ENCODE measurements at regions not wholly inside any gene's neighbourhood (a gene's known extent, or its start where the extent isn't known, plus 50 kb on each side); places are given as distances from the start of the nearest gene placed in this dataset.
"Not testable (repeated sequence)": the region's sequence is repeated elsewhere in the genome, so short reads cannot be mapped to it uniquely, and the experiment has no call there.

- intact Hi-C loops (cut with DNase I): no loop called here
- ATAC-seq: no peak
- DNase-seq (ENCODE audit: low spot score): no peak
Observed at GRCh38 chr1:196160066-196160795, 448.0 kb downstream of the KCNT2 start.

DNA sequence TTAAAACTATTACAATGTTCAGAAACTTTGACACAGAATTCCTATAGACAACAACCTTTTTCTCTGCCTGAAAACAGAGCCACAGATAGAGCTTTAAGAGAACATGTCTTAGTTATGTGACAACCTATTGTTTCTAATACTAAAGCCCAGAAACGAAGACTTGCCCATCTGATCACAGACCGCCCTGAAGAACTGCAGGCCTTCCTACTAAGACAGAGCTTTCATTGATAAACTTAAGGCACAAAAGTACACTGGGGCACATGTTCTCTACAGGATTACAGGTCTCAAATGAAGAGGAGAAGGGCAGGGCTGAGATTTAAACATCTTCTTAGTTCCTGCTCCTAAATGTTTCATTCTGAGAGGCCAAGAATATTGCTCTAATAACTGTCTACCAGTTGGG, 452.7 kb downstream of the KCNT2 start:
- intact Hi-C loops (cut with DNase I): no loop called here
- DNase-seq (ENCODE audit: low spot score) (no peak), ATAC-seq (no peak)

DNA sequence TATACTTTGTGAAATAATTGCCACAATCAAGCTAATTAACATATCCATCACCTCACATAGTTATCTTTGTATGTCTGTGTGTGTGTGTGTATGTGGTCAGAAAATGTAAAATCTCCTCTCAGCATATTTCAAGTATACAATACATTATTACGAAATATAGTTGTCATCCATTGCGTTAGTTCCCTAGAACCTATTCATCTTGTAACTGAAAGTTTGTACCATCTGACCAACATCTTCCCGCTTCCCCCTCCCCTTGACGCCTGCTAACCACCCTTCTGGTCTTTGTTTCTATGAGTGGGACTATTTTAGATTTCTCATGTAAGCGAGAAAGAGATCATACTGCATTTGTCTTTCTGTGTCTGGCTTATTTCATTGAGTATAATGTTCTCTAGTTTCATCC, 455.3 kb downstream of the KCNT2 start:
- ATAC-seq (no peak), DNase-seq (ENCODE audit: low spot score) (no peak)
- intact Hi-C loops (cut with DNase I): no loop called here

DNA sequence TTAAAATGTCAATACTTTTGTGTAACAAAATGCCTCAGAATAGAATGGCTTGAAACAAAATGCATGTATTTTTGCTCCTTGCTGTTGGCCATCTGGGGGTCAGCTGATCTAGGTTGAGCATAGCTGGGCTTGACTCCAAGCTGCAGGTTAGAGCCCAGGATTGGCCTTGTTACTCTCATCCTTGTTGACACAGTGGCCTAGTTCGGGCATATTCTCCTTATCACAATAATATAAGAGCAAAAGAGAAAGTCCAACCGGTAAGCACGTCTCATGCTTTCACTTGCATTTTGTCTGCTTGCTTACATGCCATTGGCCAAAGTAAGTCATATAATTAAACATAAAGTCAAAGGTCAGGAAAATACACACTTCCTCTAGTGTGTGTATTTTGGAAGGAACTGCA, 456.2 kb downstream of the KCNT2 start:
- ATAC-seq (no peak), DNase-seq (ENCODE audit: low spot score) (no peak)
- intact Hi-C loops (cut with DNase I): no loop called here

DNA sequence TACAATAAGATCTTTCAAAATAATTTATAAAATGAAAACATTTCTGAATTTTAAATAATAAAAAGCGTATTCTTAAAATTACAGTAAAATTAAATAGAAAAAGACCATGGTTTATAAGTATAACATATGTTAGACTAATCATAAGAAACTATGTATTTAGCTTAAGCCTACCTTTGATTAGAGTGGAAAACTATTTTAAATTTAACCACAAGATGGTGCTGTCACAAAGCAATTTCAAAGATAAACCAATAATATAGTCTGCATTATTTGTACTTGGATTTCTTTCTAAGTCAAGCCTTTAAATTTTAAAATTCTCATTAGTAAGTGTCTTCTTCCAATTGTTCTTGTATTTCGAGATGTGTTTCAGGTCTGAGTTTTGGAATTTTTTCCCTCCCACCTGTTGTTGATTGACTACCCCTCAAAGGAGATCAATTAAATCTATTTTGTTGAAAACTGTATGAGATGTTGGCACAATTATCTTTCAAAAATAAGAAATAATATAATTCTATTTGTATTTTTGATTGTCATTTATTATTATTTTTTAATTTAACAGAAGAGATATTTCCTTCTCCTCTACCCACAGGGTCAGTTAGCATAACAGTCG, 459.8 kb downstream of the KCNT2 start:
- DNase-seq (ENCODE audit: low spot score): no peak
- ATAC-seq: no peak
- intact Hi-C loops (cut with DNase I): no loop called here

DNA sequence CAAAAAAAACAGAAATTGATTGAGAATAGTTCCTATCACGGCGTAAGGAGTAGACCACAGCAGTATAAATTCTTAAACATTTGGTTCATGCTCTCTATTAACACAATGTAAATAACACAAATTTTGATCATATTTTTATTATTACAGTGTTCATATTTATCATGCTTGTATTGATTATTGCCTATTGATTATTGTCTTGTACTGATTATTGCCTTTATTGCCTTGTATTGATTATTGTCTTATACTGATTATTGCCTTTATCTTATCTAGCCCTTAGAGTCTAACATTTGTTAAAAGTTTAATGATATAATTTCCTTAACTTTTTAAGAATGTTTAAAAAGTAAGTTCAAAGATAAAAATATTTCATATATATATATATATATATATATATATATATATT, 460.7 kb downstream of the KCNT2 start:
- intact Hi-C loops (cut with DNase I): no loop called here
- DNase-seq (ENCODE audit: low spot score) (no peak), ATAC-seq (no peak)

GRCh38 chr1:196145151-196145550, 463.1 kb downstream of the KCNT2 start:
- intact Hi-C loops (cut with DNase I); DNase-seq (ENCODE audit: low spot score); ATAC-seq: not testable (repeated sequence)

GRCh38 chr1:196144588-196144987, 463.7 kb downstream of the KCNT2 start:
- ATAC-seq (no peak), DNase-seq (ENCODE audit: low spot score) (no peak)
- intact Hi-C loops (cut with DNase I): no loop called here

GRCh38 chr1:196143602-196144342, 464.5 kb downstream of the KCNT2 start:
- intact Hi-C loops (cut with DNase I): no loop called here
- ATAC-seq: no peak
- no peak for DNase-seq (ENCODE audit: low spot score)

DNA sequence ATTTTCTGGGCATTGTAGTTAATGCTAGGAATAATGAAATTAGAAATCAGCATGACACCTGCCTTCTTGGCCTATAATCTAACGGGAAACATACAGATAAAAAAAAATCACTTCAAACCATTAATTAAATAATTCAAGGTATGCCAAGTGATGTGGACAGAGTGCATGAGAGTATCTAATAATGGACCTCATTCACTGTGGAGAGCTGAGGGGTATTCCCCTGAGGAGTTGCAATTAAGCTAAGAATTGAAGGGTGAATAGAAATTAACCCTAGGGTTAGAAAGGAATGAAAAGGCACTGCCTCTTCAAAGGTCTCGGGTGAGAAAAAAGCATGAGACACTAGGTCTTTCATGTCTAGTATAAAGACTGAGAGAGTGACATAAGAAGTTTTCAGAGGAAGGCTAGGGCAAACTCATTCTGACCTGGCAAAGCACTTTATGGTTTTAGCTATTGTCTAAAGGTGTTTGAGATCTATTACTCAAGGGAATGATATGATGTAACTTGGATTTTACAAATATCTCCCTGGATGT, 466.1 kb downstream of the KCNT2 start:
- intact Hi-C loops (cut with DNase I): no loop called here
- DNase-seq (ENCODE audit: low spot score) (no peak), ATAC-seq (no peak)

- ATAC-seq (no peak), DNase-seq (ENCODE audit: low spot score) (no peak)
- intact Hi-C loops (cut with DNase I): no loop called here
Observed at GRCh38 chr1:196136396-196136795, 471.8 kb downstream of the KCNT2 start.

GRCh38 chr1:196131691-196132090, 476.5 kb downstream of the KCNT2 start:
- intact Hi-C loops (cut with DNase I): no loop called here
- ATAC-seq (no peak), DNase-seq (ENCODE audit: low spot score) (no peak)

DNA sequence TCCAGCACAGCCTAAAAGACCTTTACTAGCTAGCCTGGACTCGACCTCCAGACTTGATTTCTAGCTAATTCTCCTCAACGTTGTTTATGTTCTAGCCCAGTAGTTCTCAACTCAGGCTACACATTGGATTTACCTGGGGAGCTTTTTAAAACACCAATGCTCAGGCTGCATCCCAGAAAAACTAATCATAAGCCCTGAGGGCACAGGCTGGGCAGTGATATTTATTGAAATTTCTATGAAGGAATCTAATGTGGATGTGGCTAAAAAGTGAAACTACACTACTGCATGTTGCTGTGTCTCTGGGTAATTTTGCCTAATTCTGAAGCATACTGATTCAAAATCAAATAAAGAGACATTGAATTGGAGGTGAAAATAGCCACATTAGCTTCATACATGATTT, 479.4 kb downstream of the KCNT2 start:
- ATAC-seq: no peak
- intact Hi-C loops (cut with DNase I): no loop called here
- DNase-seq (ENCODE audit: low spot score): no peak

DNA sequence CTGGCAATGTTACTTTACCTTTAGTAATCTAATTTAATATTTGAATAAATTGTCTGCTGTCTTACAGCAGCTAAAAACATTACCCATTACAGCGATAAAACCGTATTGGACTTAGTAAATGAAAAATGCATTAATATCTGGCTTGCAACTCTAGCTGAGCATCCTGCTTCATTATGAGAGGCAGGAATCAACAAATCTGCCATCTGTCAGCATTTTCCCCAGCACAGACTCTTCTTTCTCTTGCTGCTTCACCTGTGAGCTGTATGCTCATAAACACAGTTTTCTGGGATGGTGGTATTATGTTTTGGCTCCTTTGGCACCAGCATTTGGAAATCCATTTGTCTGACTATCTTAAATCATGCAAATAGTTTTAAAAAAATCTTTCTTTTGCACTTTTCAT, 487.1 kb downstream of the KCNT2 start:
- no peak for DNase-seq (ENCODE audit: low spot score)
- intact Hi-C loops (cut with DNase I): no loop called here
- no peak for ATAC-seq

- no peak for DNase-seq (ENCODE audit: low spot score)
- intact Hi-C loops (cut with DNase I): no loop called here
- ATAC-seq: peak; percentile 50
Observed at GRCh38 chr1:196115646-196116045, 492.6 kb downstream of the KCNT2 start.

- intact Hi-C loops (cut with DNase I): no loop called here
- DNase-seq (ENCODE audit: low spot score) (no peak), ATAC-seq (no peak)
Observed at GRCh38 chr1:196114193-196114592, 494.0 kb downstream of the KCNT2 start.

GRCh38 chr1:196108990-196109389, 499.2 kb downstream of the KCNT2 start:
- intact Hi-C loops (cut with DNase I); DNase-seq (ENCODE audit: low spot score); ATAC-seq: not testable (repeated sequence)

- DNase-seq (ENCODE audit: low spot score): no peak
- ATAC-seq: no peak
- intact Hi-C loops (cut with DNase I): no loop called here
Observed at GRCh38 chr1:196105901-196106300, 502.3 kb downstream of the KCNT2 start.

DNA sequence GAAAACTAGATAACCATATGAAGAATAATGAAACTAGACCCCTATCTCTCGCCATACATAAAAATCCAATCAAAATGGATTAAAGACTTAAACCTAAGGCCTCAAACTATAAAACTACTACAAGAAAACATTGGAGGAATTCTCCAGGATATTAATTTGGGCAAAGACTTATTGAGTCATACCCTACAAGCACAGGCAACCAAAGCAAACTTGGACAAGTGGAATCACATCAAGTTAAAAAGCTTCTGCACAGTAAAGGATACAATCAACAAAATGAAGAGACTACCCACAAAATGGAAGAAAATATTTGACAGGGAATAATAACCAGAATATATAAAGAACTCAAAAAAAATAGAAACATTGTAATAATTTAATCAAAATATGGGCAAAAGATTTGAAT, 505.4 kb downstream of the KCNT2 start:
- no peak for ATAC-seq
- intact Hi-C loops (cut with DNase I): loop anchor here (5.0 kb wide), 1 partner anchor 536 kb away; no protein-coding TSS in a partner anchor

GRCh38 chr1:196098000-196098399, 510.2 kb downstream of the KCNT2 start:
- no peak for DNase-seq (ENCODE audit: low spot score)
- intact Hi-C loops (cut with DNase I): no loop called here
- ATAC-seq: no peak

More for the DNA sequence above, 505.4 kb downstream of the KCNT2 start:
- no peak for DNase-seq (ENCODE audit: low spot score)
